Loucy (cell line): ENCODE measurements at regions not wholly inside any gene's neighbourhood (a gene's known extent, or its start where the extent isn't known, plus 50 kb on each side); places are given as distances from the start of the nearest gene placed in this dataset.

Source experiments
- H2AFZ ChIP-seq: fragments of 200-600 bp; sonication (generic); 2 replicates; pipeline ENCODE4 v1.6.0; 2016; ENCODE audit warnings: antibody characterized with exemption, mild to moderate bottlenecking, low read length, moderate library complexity
- H3F3A ChIP-seq: fragments of 200-600 bp; 2 replicates; pipeline ENCODE4 v1.6.0; 2016; ENCODE audit warnings: antibody characterized with exemption, low read depth, mild to moderate bottlenecking
- H3K27me3 ChIP-seq: fragments of 200-600 bp; sonication (generic); 2 replicates; pipeline ENCODE4 v1.6.1; 2014; ENCODE audit warnings: low read length, mild to moderate bottlenecking; ENCODE audit not compliant: insufficient read depth, poor library complexity, severe bottlenecking
- H3K36me3 ChIP-seq: fragments of 200-600 bp; sonication (generic); 2 replicates; pipeline ENCODE4 v1.6.1; 2016; ENCODE audit warnings: low read length; ENCODE audit not compliant: insufficient read depth
- H3K4me1 ChIP-seq: fragments of 200-600 bp; sonication (generic); 2 replicates; pipeline ENCODE4 v1.5.1; 2014; ENCODE audit warnings: low read length, mild to moderate bottlenecking; ENCODE audit not compliant: insufficient read depth, poor library complexity, severe bottlenecking
- H3K4me2 ChIP-seq: fragments of 200-600 bp; sonication (generic); 2 replicates; pipeline ENCODE4 v1.6.0; 2014; ENCODE audit warnings: antibody characterized with exemption, low read length, low read depth, mild to moderate bottlenecking; ENCODE audit not compliant: poor library complexity, severe bottlenecking
- H3K4me3 ChIP-seq: fragments of 200-600 bp; sonication (generic); 2 replicates; pipeline ENCODE4 v1.5.1; 2014; ENCODE audit warnings: low read length, mild to moderate bottlenecking, mixed read lengths; ENCODE audit not compliant: poor library complexity, severe bottlenecking
- H3K79me2 ChIP-seq: fragments of 200-600 bp; sonication (generic); 2 replicates; pipeline ENCODE4 v1.6.1; 2014; ENCODE audit warnings: low read length; ENCODE audit not compliant: insufficient read depth
- H3K9ac ChIP-seq: fragments of 200-600 bp; sonication (generic); 2 replicates; pipeline ENCODE4 v1.6.0; 2014; ENCODE audit warnings: mild to moderate bottlenecking, low read depth, low read length, moderate library complexity; ENCODE audit not compliant: poor library complexity, severe bottlenecking
- H3K9me2 ChIP-seq: fragments of 200-600 bp; sonication (generic); replicated peaks from 2 replicates; pipeline ENCODE4 v1.6.1; 2016; ENCODE audit warnings: low read depth, low read length, mixed read lengths
- H3K9me3 ChIP-seq: fragments of 200-600 bp; sonication (generic); 2 replicates; pipeline ENCODE4 v1.6.1; 2014; ENCODE audit warnings: mild to moderate bottlenecking, antibody characterized with exemption, low read length, low read depth; ENCODE audit not compliant: insufficient read depth
- H4K20me1 ChIP-seq: fragments of 200-600 bp; sonication (generic); 2 replicates; pipeline ENCODE4 v1.6.0; 2014; ENCODE audit warnings: antibody characterized with exemption, low read length, mild to moderate bottlenecking; ENCODE audit not compliant: insufficient read depth, poor library complexity, severe bottlenecking
- EZH2phosphoT487 ChIP-seq: fragments of 200-600 bp; IDR thresholded peaks from 2 replicates; pipeline ENCODE4 v1.6.1; 2018; ENCODE audit warnings: antibody characterized with exemption, mild to moderate bottlenecking, moderate library complexity, borderline replicate concordance
- TF ChIP-seq, protein P1 (sequence below): fragments of 200-600 bp; sonication (generic); conservative IDR thresholded peaks from 2 replicates; pipeline ENCODE4 v1.5.1; 2014; ENCODE audit warnings: mild to moderate bottlenecking, antibody characterized with exemption, low read length

DNA sequence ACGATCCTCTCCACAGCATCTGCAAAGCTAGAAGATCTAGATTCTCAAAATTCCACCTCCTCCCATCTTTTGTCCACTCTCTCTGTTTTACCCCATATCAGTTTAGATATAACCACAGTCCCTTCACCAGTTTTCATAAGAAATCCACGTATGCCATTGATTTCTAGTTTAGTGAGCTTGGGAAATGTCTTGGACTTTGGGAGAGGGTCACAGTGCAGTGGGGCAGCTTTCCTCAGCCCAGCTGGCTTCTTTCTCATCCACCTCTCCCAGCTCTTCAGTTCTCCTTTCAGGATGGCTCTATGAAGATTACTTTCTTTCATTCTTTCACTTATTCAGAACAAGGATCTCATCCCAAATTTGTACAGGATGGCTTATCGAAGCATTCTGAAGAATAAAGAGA, 203.9 kb upstream of the ADCY2 start:
- Histone ChIP-seq H3F3A (no peaks in the 10 kb centered on the region), H3K4me1 (no peaks in the 10 kb centered on the region), H3K27me3 (no peaks in the 10 kb centered on the region), H3K9me3 (no peaks in the 10 kb centered on the region), H3K9ac (no peak overlapping the region), H2AFZ (no peak overlapping the region), H3K4me3 (no peak overlapping the region), H3K36me3 (no peaks in the 10 kb centered on the region), H4K20me1 (no peaks in the 10 kb centered on the region), H3K4me2 (no peak overlapping the region), H3K9me2 (no peaks in the 10 kb centered on the region), H3K79me2 (no peaks in the 10 kb centered on the region)
- TF ChIP-seq, protein P1, sequence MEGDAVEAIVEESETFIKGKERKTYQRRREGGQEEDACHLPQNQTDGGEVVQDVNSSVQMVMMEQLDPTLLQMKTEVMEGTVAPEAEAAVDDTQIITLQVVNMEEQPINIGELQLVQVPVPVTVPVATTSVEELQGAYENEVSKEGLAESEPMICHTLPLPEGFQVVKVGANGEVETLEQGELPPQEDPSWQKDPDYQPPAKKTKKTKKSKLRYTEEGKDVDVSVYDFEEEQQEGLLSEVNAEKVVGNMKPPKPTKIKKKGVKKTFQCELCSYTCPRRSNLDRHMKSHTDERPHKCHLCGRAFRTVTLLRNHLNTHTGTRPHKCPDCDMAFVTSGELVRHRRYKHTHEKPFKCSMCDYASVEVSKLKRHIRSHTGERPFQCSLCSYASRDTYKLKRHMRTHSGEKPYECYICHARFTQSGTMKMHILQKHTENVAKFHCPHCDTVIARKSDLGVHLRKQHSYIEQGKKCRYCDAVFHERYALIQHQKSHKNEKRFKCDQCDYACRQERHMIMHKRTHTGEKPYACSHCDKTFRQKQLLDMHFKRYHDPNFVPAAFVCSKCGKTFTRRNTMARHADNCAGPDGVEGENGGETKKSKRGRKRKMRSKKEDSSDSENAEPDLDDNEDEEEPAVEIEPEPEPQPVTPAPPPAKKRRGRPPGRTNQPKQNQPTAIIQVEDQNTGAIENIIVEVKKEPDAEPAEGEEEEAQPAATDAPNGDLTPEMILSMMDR: no peak
- no peak for TF ChIP-seq EZH2phosphoT487

DNA sequence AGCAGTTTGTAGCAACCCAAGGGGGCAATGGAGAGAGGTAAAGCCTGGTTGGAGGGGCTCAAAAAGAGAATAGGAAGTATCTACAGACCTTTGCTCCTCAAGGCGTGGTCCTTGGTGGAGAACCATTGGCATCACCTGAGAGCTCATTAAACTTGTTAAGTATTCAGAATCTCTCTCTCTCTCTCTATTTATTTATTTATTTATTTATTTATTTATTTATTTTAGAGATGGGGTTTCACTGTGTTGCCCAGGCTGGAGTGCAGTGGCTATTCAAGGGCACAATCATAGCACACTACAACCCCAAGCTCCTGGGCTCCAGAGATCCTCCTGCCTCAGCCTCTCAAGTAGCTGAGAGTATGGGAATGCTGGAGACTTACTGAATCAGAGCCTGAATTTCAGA, 193.1 kb upstream of the ADCY2 start:
- no peaks in the 10 kb centered on the region for H3K4me1 ChIP-seq
- no peak overlapping the region for H3K4me2 ChIP-seq
- no peak overlapping the region for H3K4me3 ChIP-seq
- H3K36me3 ChIP-seq: no peaks in the 10 kb centered on the region
- H3K9me3 ChIP-seq: no peaks in the 10 kb centered on the region
- TF ChIP-seq, protein P1: no peak
- no peaks in the 10 kb centered on the region for H3K27me3 ChIP-seq
- no peaks in the 10 kb centered on the region for H3F3A ChIP-seq
- no peaks in the 10 kb centered on the region for H4K20me1 ChIP-seq
- no peak overlapping the region for H3K9ac ChIP-seq
- no peaks in the 10 kb centered on the region for H3K9me2 ChIP-seq
- no peaks in the 10 kb centered on the region for H3K79me2 ChIP-seq
- no peak overlapping the region for H2AFZ ChIP-seq

DNA sequence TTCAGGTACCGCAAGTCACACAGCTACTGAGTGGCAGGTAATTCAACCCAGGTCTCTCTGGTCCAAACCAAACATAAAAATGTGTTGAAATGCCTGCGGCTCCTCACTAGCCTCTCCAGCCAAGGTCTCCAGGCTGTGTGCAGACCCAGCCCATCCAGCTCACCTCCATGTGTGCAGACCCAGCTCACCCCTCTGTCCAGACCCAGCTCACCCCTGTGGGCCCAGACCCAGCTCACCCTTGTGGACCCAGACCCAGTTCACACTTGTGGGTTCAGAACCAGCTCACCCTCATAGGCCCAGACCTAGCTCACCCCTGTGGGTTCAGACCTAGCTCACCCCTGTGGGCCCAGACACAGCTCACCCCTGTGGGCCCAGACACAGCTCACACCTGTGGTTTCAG, 188.0 kb upstream of the ADCY2 start:
- Histone ChIP-seq H3K36me3 (no peaks in the 10 kb centered on the region), H3K79me2 (no peaks in the 10 kb centered on the region)

More for the DNA sequence above, 188.0 kb upstream of the ADCY2 start:
- no peaks in the 10 kb centered on the region for H4K20me1 ChIP-seq
- no peaks in the 10 kb centered on the region for H3K9me2 ChIP-seq
- H3K4me3 ChIP-seq: no peak overlapping the region
- 0 out of 2 replicates have a peak, but pooled peaks cover 3% of the 10 kb centered on the region for H3K9me3 ChIP-seq
- H3K9ac ChIP-seq: no peak overlapping the region
- no peak for TF ChIP-seq EZH2phosphoT487
- TF ChIP-seq, protein P1: no peak
- H3F3A ChIP-seq: no peaks in the 10 kb centered on the region
- no peak overlapping the region for H3K4me2 ChIP-seq
- no peaks in the 10 kb centered on the region for H3K4me1 ChIP-seq
- H3K27me3 ChIP-seq: no peaks in the 10 kb centered on the region
- H2AFZ ChIP-seq: no peak overlapping the region
